ENCODE measurements at regions not wholly inside any gene's neighbourhood (a gene's known extent, or its start where the extent isn't known, plus 50 kb on each side); places are given as distances from the start of the nearest gene placed in this dataset.

GRCh38 chr7:132072873-132073272, 503.4 kb downstream of the PLXNA4 start:
- H3K9me3 ChIP-seq (ENCODE audit: control extremely low read depth in 1 of 5, control insufficient read depth in 4 of 5, insufficient read depth in 2 of 5, low read depth in 1 of 5, low read length in 4 of 5): no peaks in the 10 kb centered on the region
- DNase-seq: no peak
- CTCF ChIA-PET: no interaction called here
- no peak overlapping the region for H3K4me3 ChIP-seq (ENCODE audit: control insufficient read depth in 1 of 7, extremely low read depth in 1 of 7, insufficient read depth in 4 of 7, low read depth in 2 of 7, low read length in 6 of 7)
- no peaks in the 10 kb centered on the region for H3K36me3 ChIP-seq (ENCODE audit: control insufficient read depth in 4 of 4, insufficient read depth in 4 of 4, low read length in 3 of 4)
- POLR2A ChIA-PET: no interaction called here
- H3K27me3 ChIP-seq (replicated peaks in 2 of 5; ENCODE audit: control insufficient read depth in 4 of 5, insufficient read depth in 5 of 5, low read length in 4 of 5): peaks cover 0 to 28% (median 2%) of the 10 kb centered on the region in 5 experiments
- H3K27ac ChIP-seq (ENCODE audit: insufficient read depth in 1 of 2, low read depth in 1 of 2, low read length in 2 of 2, poor library complexity in 1 of 2, severe bottlenecking in 2 of 2): no peak overlapping the region
- peaks cover 0 to 3% (median 0%) of the 10 kb centered on the region in 4 experiments for H3K4me1 ChIP-seq (ENCODE audit: control extremely low read depth in 1 of 4, control insufficient read depth in 4 of 4, insufficient read depth in 4 of 4, low read length in 3 of 4)

- POLR2A ChIA-PET: no interaction called here
- Histone ChIP-seq H3K27me3 (replicated peaks in 2 of 5; ENCODE audit: control insufficient read depth in 4 of 5, insufficient read depth in 5 of 5, low read length in 4 of 5) (peaks cover 0 to 23% (median 2%) of the 10 kb centered on the region in 5 experiments), H3K27ac (ENCODE audit: insufficient read depth in 1 of 2, low read depth in 1 of 2, low read length in 2 of 2, poor library complexity in 1 of 2, severe bottlenecking in 2 of 2) (no peak overlapping the region), H3K9me3 (ENCODE audit: control extremely low read depth in 1 of 5, control insufficient read depth in 4 of 5, insufficient read depth in 2 of 5, low read depth in 1 of 5, low read length in 4 of 5) (no peaks in the 10 kb centered on the region), H3K36me3 (ENCODE audit: control insufficient read depth in 4 of 4, insufficient read depth in 4 of 4, low read length in 3 of 4) (no peaks in the 10 kb centered on the region), H3K4me1 (ENCODE audit: control extremely low read depth in 1 of 4, control insufficient read depth in 4 of 4, insufficient read depth in 4 of 4, low read length in 3 of 4) (peaks cover 0 to 3% (median 0%) of the 10 kb centered on the region in 4 experiments), H3K4me3 (ENCODE audit: control insufficient read depth in 1 of 7, extremely low read depth in 1 of 7, insufficient read depth in 4 of 7, low read depth in 2 of 7, low read length in 6 of 7) (no peak overlapping the region)
- WGBS (ENCODE audit: insufficient coverage): 98% methylated on average over 4 of the region's 4 CpGs
- CTCF ChIA-PET: no interaction called here
- no peak for DNase-seq
Observed at GRCh38 chr7:132072165-132072564, 504.1 kb downstream of the PLXNA4 start.

GRCh38 chr7:132069306-132069705, 507.0 kb downstream of the PLXNA4 start:
- Histone ChIP-seq H3K27ac (ENCODE audit: insufficient read depth in 1 of 2, low read depth in 1 of 2, low read length in 2 of 2, poor library complexity in 1 of 2, severe bottlenecking in 2 of 2) (no peak overlapping the region), H3K4me3 (ENCODE audit: control insufficient read depth in 1 of 7, extremely low read depth in 1 of 7, insufficient read depth in 4 of 7, low read depth in 2 of 7, low read length in 6 of 7) (no peak overlapping the region), H3K9me3 (ENCODE audit: control extremely low read depth in 1 of 5, control insufficient read depth in 4 of 5, insufficient read depth in 2 of 5, low read depth in 1 of 5, low read length in 4 of 5) (no peaks in the 10 kb centered on the region), H3K36me3 (ENCODE audit: control insufficient read depth in 4 of 4, insufficient read depth in 4 of 4, low read length in 3 of 4) (no peaks in the 10 kb centered on the region), H3K4me1 (ENCODE audit: control extremely low read depth in 1 of 4, control insufficient read depth in 4 of 4, insufficient read depth in 4 of 4, low read length in 3 of 4) (no peaks in the 10 kb centered on the region), H3K27me3 (replicated peaks in 2 of 5; ENCODE audit: control insufficient read depth in 4 of 5, insufficient read depth in 5 of 5, low read length in 4 of 5) (peaks cover 0 to 2% (median 0%) of the 10 kb centered on the region in 5 experiments)
- ChIA-PET CTCF (no interaction called here), POLR2A (no interaction called here)
- no peak for DNase-seq
- WGBS (ENCODE audit: insufficient coverage): 23% methylated on average over 1 of the region's 4 CpGs

DNA sequence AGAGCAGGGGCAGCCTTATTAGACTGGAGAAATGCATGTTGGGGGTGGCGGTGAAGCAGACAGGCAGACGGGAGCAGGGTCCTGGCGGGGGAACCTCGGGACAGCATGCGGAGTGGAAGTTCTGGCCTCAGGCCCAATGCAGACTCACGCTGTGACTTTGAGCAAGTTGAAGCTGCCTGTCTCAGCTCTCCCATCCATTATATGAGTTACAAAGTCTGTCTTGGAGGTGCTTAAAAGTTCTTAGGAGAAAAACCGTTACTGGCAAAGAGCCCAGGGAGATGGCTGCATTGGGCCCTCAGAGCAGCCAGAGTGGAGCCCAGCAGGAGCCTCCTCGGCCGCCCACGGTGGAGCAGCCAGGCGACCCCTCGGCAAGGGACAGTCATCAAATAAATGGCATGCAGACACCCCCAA, 509.5 kb downstream of the PLXNA4 start:
- WGBS (ENCODE audit: insufficient coverage): 86% methylated on average over 12 of the region's 12 CpGs
- Histone ChIP-seq H3K4me1 (ENCODE audit: control extremely low read depth in 1 of 4, control insufficient read depth in 4 of 4, insufficient read depth in 4 of 4, low read length in 3 of 4) (no peaks in the 10 kb centered on the region), H3K27me3 (replicated peaks in 2 of 5; ENCODE audit: control insufficient read depth in 4 of 5, insufficient read depth in 5 of 5, low read length in 4 of 5) (peaks cover 0 to 4% (median 0%) of the 10 kb centered on the region in 5 experiments), H3K4me3 (ENCODE audit: control insufficient read depth in 1 of 7, extremely low read depth in 1 of 7, insufficient read depth in 4 of 7, low read depth in 2 of 7, low read length in 6 of 7) (no peak overlapping the region), H3K9me3 (ENCODE audit: control extremely low read depth in 1 of 5, control insufficient read depth in 4 of 5, insufficient read depth in 2 of 5, low read depth in 1 of 5, low read length in 4 of 5) (no peaks in the 10 kb centered on the region), H3K36me3 (ENCODE audit: control insufficient read depth in 4 of 4, insufficient read depth in 4 of 4, low read length in 3 of 4) (no peaks in the 10 kb centered on the region), H3K27ac (ENCODE audit: insufficient read depth in 1 of 2, low read depth in 1 of 2, low read length in 2 of 2, poor library complexity in 1 of 2, severe bottlenecking in 2 of 2) (no peak overlapping the region)
- ChIA-PET POLR2A (no interaction called here), CTCF (no interaction called here)
- no peak for DNase-seq

GRCh38 chr7:132065989-132066603, 509.7 kb upstream of the PODXL start:
- H3K4me1 ChIP-seq (ENCODE audit: control extremely low read depth in 1 of 4, control insufficient read depth in 4 of 4, insufficient read depth in 4 of 4, low read length in 3 of 4): no peaks in the 10 kb centered on the region
- 96% methylated on average over 3 of the region's 5 CpGs for WGBS (ENCODE audit: insufficient coverage)
- POLR2A ChIA-PET: no interaction called here
- no peak overlapping the region for H3K27ac ChIP-seq (ENCODE audit: insufficient read depth in 1 of 2, low read depth in 1 of 2, low read length in 2 of 2, poor library complexity in 1 of 2, severe bottlenecking in 2 of 2)
- peaks cover 0 to 4% (median 0%) of the 10 kb centered on the region in 5 experiments for H3K27me3 ChIP-seq (replicated peaks in 2 of 5; ENCODE audit: control insufficient read depth in 4 of 5, insufficient read depth in 5 of 5, low read length in 4 of 5)
- CTCF ChIA-PET: no interaction called here
- no peaks in the 10 kb centered on the region for H3K9me3 ChIP-seq (ENCODE audit: control extremely low read depth in 1 of 5, control insufficient read depth in 4 of 5, insufficient read depth in 2 of 5, low read depth in 1 of 5, low read length in 4 of 5)
- no peak overlapping the region for H3K4me3 ChIP-seq (ENCODE audit: control insufficient read depth in 1 of 7, extremely low read depth in 1 of 7, insufficient read depth in 4 of 7, low read depth in 2 of 7, low read length in 6 of 7)
- H3K36me3 ChIP-seq (ENCODE audit: control insufficient read depth in 4 of 4, insufficient read depth in 4 of 4, low read length in 3 of 4): no peaks in the 10 kb centered on the region
- no peak for DNase-seq

DNA sequence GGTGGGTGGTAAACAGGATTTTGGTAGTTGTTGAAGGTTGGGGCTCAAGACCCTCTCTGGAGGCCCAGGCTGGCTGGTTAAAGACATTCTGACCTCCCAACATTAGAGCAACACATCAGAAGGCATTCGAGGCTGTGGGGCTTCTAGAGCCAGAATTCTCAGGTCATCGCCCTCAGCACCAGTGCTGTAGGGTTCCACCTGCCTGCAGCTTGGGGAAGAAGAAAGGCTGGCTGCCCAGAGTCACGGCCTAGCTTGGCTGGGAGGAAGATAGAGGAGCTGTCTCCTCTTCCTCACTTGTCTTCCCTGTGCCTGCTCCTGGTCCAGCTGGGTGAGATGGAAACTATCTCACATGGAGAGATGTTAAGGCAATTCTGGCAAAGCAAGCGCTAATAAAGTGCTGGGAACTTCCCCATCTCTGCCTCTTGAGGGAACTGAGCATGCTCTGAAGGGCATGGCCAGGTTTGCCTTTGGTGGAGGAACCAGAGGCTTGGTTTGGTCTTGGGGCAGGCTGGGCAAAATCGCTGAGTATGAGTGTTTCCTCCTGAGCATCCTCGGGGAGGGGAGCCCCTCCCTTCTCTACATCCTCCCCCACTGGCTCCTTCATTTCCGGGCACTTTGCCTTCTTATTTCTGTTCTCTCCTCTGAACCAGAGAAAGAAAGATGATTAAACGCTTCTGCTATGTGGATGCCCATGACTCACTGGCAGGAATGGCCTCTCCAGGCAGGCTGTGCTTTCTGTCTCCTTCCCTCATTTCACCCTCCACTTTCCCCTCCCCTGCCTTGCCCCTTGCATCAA, 509.0 kb upstream of the PODXL start:
- DNase-seq: no peak
- WGBS (ENCODE audit: insufficient coverage): 72% methylated on average over 6 of the region's 8 CpGs
- H3K27me3 ChIP-seq (replicated peaks in 2 of 5; ENCODE audit: control insufficient read depth in 4 of 5, insufficient read depth in 5 of 5, low read length in 4 of 5): peaks cover 0 to 4% (median 0%) of the 10 kb centered on the region in 5 experiments
- no peaks in the 10 kb centered on the region for H3K36me3 ChIP-seq (ENCODE audit: control insufficient read depth in 4 of 4, insufficient read depth in 4 of 4, low read length in 3 of 4)
- no peaks in the 10 kb centered on the region for H3K9me3 ChIP-seq (ENCODE audit: control extremely low read depth in 1 of 5, control insufficient read depth in 4 of 5, insufficient read depth in 2 of 5, low read depth in 1 of 5, low read length in 4 of 5)
- H3K4me3 ChIP-seq (ENCODE audit: control insufficient read depth in 1 of 7, extremely low read depth in 1 of 7, insufficient read depth in 4 of 7, low read depth in 2 of 7, low read length in 6 of 7): no peak overlapping the region
- CTCF ChIA-PET: no interaction called here
- no peaks in the 10 kb centered on the region for H3K4me1 ChIP-seq (ENCODE audit: control extremely low read depth in 1 of 4, control insufficient read depth in 4 of 4, insufficient read depth in 4 of 4, low read length in 3 of 4)
- no peak overlapping the region for H3K27ac ChIP-seq (ENCODE audit: insufficient read depth in 1 of 2, low read depth in 1 of 2, low read length in 2 of 2, poor library complexity in 1 of 2, severe bottlenecking in 2 of 2)
- POLR2A ChIA-PET: no interaction called here

GRCh38 chr7:132063800-132064199, 507.4 kb upstream of the PODXL start:
- no peak for DNase-seq
- H3K36me3 ChIP-seq (ENCODE audit: control insufficient read depth in 4 of 4, insufficient read depth in 4 of 4, low read length in 3 of 4): no peaks in the 10 kb centered on the region
- H3K4me3 ChIP-seq (ENCODE audit: control insufficient read depth in 1 of 7, extremely low read depth in 1 of 7, insufficient read depth in 4 of 7, low read depth in 2 of 7, low read length in 6 of 7): no peak overlapping the region
- POLR2A ChIA-PET: no interaction called here
- peaks cover 0 to 4% (median 0%) of the 10 kb centered on the region in 5 experiments for H3K27me3 ChIP-seq (replicated peaks in 2 of 5; ENCODE audit: control insufficient read depth in 4 of 5, insufficient read depth in 5 of 5, low read length in 4 of 5)
- H3K9me3 ChIP-seq (ENCODE audit: control extremely low read depth in 1 of 5, control insufficient read depth in 4 of 5, insufficient read depth in 2 of 5, low read depth in 1 of 5, low read length in 4 of 5): no peaks in the 10 kb centered on the region
- 74% methylated on average over 7 of the region's 7 CpGs for WGBS (ENCODE audit: insufficient coverage)
- H3K27ac ChIP-seq (ENCODE audit: insufficient read depth in 1 of 2, low read depth in 1 of 2, low read length in 2 of 2, poor library complexity in 1 of 2, severe bottlenecking in 2 of 2): no peak overlapping the region
- H3K4me1 ChIP-seq (ENCODE audit: control extremely low read depth in 1 of 4, control insufficient read depth in 4 of 4, insufficient read depth in 4 of 4, low read length in 3 of 4): no peaks in the 10 kb centered on the region
- CTCF ChIA-PET: no interaction called here

Measured in common myeloid progenitor, CD34-positive (primary cell).